HL-60 (cell line): ENCODE measurements at regions not wholly inside any gene's neighbourhood (a gene's known extent, or its start where the extent isn't known, plus 50 kb on each side); places are given as distances from the start of the nearest gene placed in this dataset.

Experiments
- DNase-seq, 2 experiments: peaks; one replicate each; pipeline ENCODE4 v3.0.0-alpha.2; 2010 to 2020; ENCODE audit warnings: low read depth in 1 of 2, low spot score in 1 of 2
- H3K27ac ChIP-seq: fragments of 250-450 bp; sonication (Bioruptor Pico); replicated peaks from 2 replicates; pipeline ENCODE4 v1.5.1; 2020; ENCODE audit warnings: mild to moderate bottlenecking, moderate library complexity
- H3K27me3 ChIP-seq: fragments of 250-450 bp; sonication (Bioruptor Pico); 2 replicates; pipeline ENCODE4 v1.5.1; 2021; ENCODE audit warnings: mild to moderate bottlenecking, moderate library complexity; ENCODE audit not compliant: insufficient read depth, poor library complexity, severe bottlenecking
- H3K4me3 ChIP-seq: replicated peaks from 2 replicates; pipeline ENCODE4 v1.5.1; 2011; ENCODE audit warnings: mild to moderate bottlenecking, control low read depth, low read length; ENCODE audit not compliant: insufficient read depth
- GABPA ChIP-seq: IDR thresholded peaks from 2 replicates; pipeline ENCODE4 v1.6.1; 2012; ENCODE audit warnings: low read depth
- POLR2AphosphoS5 ChIP-seq: IDR thresholded peaks from 2 replicates; pipeline ENCODE4 v1.6.1; 2012; ENCODE audit warnings: low read depth
- SPI1 ChIP-seq: IDR thresholded peaks from 2 replicates; pipeline ENCODE4 v1.6.1; 2012; ENCODE audit warnings: low read depth, mild to moderate bottlenecking, borderline replicate concordance
- TF ChIP-seq, protein P1 (sequence below): IDR thresholded peaks from 2 replicates; pipeline ENCODE4 v1.6.1; 2012; ENCODE audit warnings: low read depth; ENCODE audit not compliant: insufficient replicate concordance
- TF ChIP-seq, protein P2 (sequence below): IDR thresholded peaks from one replicate; pipeline ENCODE4 v1.5.1; 2011; ENCODE audit warnings: low read length, control low read depth, inconsistent platforms; ENCODE audit not compliant: insufficient read depth

DNA sequence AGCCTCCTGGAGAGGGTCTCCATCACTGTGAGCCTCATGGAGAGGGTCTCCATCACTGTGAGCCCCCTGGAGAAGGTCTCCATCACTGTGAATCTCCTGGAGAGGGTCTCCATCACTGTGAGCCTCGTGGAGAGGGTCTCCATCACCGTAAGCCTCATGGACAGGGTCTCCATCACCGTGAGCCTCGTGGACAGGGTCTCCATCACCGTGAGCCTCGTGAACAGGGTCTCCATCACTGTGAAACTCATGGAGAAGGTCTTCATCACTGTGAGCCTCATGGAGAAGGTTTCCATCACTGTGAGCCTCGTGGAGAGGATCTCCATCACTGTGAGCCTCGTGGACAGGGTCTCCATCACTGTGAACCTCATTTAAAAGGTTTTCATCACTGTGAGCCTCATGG is 140.0 kb downstream of the ERMARD start:
- no peak for TF ChIP-seq POLR2AphosphoS5
- TF ChIP-seq SPI1, result no peak
- TF ChIP-seq, protein P1, sequence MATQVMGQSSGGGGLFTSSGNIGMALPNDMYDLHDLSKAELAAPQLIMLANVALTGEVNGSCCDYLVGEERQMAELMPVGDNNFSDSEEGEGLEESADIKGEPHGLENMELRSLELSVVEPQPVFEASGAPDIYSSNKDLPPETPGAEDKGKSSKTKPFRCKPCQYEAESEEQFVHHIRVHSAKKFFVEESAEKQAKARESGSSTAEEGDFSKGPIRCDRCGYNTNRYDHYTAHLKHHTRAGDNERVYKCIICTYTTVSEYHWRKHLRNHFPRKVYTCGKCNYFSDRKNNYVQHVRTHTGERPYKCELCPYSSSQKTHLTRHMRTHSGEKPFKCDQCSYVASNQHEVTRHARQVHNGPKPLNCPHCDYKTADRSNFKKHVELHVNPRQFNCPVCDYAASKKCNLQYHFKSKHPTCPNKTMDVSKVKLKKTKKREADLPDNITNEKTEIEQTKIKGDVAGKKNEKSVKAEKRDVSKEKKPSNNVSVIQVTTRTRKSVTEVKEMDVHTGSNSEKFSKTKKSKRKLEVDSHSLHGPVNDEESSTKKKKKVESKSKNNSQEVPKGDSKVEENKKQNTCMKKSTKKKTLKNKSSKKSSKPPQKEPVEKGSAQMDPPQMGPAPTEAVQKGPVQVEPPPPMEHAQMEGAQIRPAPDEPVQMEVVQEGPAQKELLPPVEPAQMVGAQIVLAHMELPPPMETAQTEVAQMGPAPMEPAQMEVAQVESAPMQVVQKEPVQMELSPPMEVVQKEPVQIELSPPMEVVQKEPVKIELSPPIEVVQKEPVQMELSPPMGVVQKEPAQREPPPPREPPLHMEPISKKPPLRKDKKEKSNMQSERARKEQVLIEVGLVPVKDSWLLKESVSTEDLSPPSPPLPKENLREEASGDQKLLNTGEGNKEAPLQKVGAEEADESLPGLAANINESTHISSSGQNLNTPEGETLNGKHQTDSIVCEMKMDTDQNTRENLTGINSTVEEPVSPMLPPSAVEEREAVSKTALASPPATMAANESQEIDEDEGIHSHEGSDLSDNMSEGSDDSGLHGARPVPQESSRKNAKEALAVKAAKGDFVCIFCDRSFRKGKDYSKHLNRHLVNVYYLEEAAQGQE, result no peak
- no peak for DNase-seq
- no peak overlapping the region for H3K27ac ChIP-seq
- H3K4me3 ChIP-seq, result no peak overlapping the region
- no peaks in the 10 kb centered on the region for H3K27me3 ChIP-seq

DNA sequence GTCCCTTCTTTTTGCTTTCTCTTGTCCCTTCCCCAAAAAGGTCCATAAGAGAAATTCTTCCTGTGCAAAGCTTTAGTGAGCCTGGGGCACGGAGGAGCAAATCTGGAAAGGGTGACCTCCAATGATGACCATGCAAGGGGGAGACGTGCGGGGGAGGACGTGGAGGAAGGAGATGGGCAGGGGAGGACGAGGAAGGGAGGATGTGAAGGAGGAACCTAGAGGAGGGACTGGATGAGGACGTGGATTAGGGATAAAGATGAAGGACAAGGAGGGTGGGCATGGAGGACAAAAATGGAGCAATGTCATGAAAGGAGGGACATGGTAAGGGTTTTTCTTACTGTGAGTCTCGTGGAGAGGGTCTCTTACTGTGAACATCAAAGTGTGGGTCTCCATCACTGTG is 139.5 kb downstream of the ERMARD start:
- no peak for DNase-seq
- Histone ChIP-seq H3K4me3 (no peak overlapping the region), H3K27ac (no peak overlapping the region), H3K27me3 (no peaks in the 10 kb centered on the region)
- TF ChIP-seq GABPA, result no peak
- TF ChIP-seq, protein P1, result no peak
- TF ChIP-seq POLR2AphosphoS5, result no peak
- TF ChIP-seq SPI1, result no peak
- TF ChIP-seq, protein P2, sequence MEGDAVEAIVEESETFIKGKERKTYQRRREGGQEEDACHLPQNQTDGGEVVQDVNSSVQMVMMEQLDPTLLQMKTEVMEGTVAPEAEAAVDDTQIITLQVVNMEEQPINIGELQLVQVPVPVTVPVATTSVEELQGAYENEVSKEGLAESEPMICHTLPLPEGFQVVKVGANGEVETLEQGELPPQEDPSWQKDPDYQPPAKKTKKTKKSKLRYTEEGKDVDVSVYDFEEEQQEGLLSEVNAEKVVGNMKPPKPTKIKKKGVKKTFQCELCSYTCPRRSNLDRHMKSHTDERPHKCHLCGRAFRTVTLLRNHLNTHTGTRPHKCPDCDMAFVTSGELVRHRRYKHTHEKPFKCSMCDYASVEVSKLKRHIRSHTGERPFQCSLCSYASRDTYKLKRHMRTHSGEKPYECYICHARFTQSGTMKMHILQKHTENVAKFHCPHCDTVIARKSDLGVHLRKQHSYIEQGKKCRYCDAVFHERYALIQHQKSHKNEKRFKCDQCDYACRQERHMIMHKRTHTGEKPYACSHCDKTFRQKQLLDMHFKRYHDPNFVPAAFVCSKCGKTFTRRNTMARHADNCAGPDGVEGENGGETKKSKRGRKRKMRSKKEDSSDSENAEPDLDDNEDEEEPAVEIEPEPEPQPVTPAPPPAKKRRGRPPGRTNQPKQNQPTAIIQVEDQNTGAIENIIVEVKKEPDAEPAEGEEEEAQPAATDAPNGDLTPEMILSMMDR, result no peak

- TF ChIP-seq POLR2AphosphoS5 (no peak), GABPA (no peak), SPI1 (no peak)
- TF ChIP-seq, protein P2, result no peak
- TF ChIP-seq, protein P1, result no peak
- Histone ChIP-seq H3K27me3 (no peaks in the 10 kb centered on the region), H3K4me3 (no peak overlapping the region), H3K27ac (no peak overlapping the region)
- DNase-seq, result no peak
These were observed 138.6 kb downstream of the ERMARD start for GRCh38 chr6:169890049-169890448.
